Cardiac fibroblast (primary cell): ENCODE measurements at regions not wholly inside any gene's neighbourhood (a gene's known extent, or its start where the extent isn't known, plus 50 kb on each side); places are given as distances from the start of the nearest gene placed in this dataset.
A peak's percentile ranks its signal among the peaks of the same experiment; 100 is the strongest.

ENCODE experiments used
- DNase-seq, 2 donors: peaks; one replicate each; pipeline versions ENCODE4 v3.0.0 to v3.0.0-alpha.2; 2010; ENCODE audit warnings: low read depth in 2 of 2
- H3K4me3 ChIP-seq, 2 donors: replicated peaks in 1 of 2; 1 replicate in 1 of 2; 2 replicates in 1 of 2; pipeline ENCODE4 v1.5.1; 2011; ENCODE audit warnings: low read depth in 2 of 2, low read length in 2 of 2, mild to moderate bottlenecking in 2 of 2, moderate library complexity in 1 of 2
- CTCF ChIP-seq: IDR thresholded peaks from one replicate; pipeline ENCODE4 v1.5.1; 2011; ENCODE audit warnings: low read depth, mild to moderate bottlenecking, low read length, inconsistent platforms

- DNase-seq = peak; percentile 16 to 80
- no peak overlapping the region for H3K4me3 ChIP-seq
- no peak for TF ChIP-seq CTCF
Observed at GRCh38 chr1:29453502-29454240, 217.3 kb downstream of the PTPRU start.

- DNase-seq = no peak
- TF ChIP-seq CTCF = no peak
- no peak overlapping the region for H3K4me3 ChIP-seq
Observed at GRCh38 chr1:29452463-29453230, 216.3 kb downstream of the PTPRU start.

GRCh38 chr1:29451368-29451892, 215.1 kb downstream of the PTPRU start:
- H3K4me3 ChIP-seq = no peak overlapping the region
- no peak for TF ChIP-seq CTCF
- DNase-seq = no peak

- no peak for TF ChIP-seq CTCF
- DNase-seq = no peak
- no peak overlapping the region for H3K4me3 ChIP-seq
Observed at GRCh38 chr1:29450591-29450990, 214.3 kb downstream of the PTPRU start.

GRCh38 chr1:29448456-29449235, 212.3 kb downstream of the PTPRU start:
- H3K4me3 ChIP-seq = no peak overlapping the region
- no peak for TF ChIP-seq CTCF
- no peak for DNase-seq

- no peak for TF ChIP-seq CTCF
- DNase-seq = no peak
- H3K4me3 ChIP-seq = no peak overlapping the region
Observed at GRCh38 chr1:29447368-29447767, 211.0 kb downstream of the PTPRU start.
